ENCODE measurements at regions not wholly inside any gene's neighbourhood (a gene's known extent, or its start where the extent isn't known, plus 50 kb on each side); places are given as distances from the start of the nearest gene placed in this dataset.

DNA sequence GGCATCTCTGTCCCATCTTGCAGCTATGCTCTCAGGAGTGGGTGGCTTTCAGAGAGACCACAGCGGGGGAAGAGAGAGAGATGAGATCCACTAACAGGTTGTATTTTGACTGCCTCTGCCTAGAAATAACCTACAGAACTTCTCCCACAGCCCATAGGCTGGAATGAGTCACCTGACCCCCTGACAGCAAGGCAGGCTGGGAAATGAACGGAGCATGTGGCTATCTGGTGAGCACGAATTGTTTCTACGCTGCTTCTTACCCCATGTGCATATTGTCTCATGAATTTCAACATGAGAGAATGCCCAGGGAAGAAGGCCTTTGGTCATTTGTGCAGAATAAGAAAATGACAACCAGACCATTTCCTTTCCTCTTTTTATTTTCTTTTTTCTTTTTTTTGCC lies 151.3 kb downstream of the SNX10 start:
- Histone ChIP-seq H3K27ac (ENCODE audit: low read depth, low read length) (no peak overlapping the region), H2AK5ac (ENCODE audit: low read depth, low read length) (no peak overlapping the region), H3K23ac (ENCODE audit: insufficient read length) (no peak overlapping the region), H4K91ac (replicated peaks; ENCODE audit: insufficient read length, low read length) (no peak overlapping the region), H3K4me3 (ENCODE audit: extremely low read depth in 1 of 4, insufficient read depth in 2 of 4, low read depth in 3 of 4, low read length in 4 of 4) (no peak overlapping the region), H3K4me2 (ENCODE audit: insufficient read depth in 1 of 2, low read depth in 2 of 2, low read length in 2 of 2) (no peak overlapping the region), H3K14ac (ENCODE audit: insufficient read length) (no peak overlapping the region), H3K9ac (replicated peaks in 1 of 4; ENCODE audit: extremely low read depth in 1 of 4, low read depth in 3 of 4, low read length in 3 of 4) (no peak overlapping the region), H2BK5ac (ENCODE audit: low read depth, low read length) (no peak overlapping the region), H4K20me1 (replicated peaks in 1 of 2; ENCODE audit: control insufficient read depth in 1 of 2, insufficient read depth in 2 of 2, low read length in 2 of 2) (no peaks in the 10 kb centered on the region), H2AFZ (ENCODE audit: low read length) (no peak overlapping the region), H3K79me1 (ENCODE audit: low read depth, low read length) (no peaks in the 10 kb centered on the region), H3K4me1 (replicated peaks in 1 of 4; ENCODE audit: control insufficient read depth in 3 of 4, insufficient read depth in 4 of 4, low read length in 3 of 4) (peaks cover 5 to 10% (median 7%) of the 10 kb centered on the region in 4 experiments; a peak in 3 of 7 replicates), H4K8ac (ENCODE audit: extremely low read depth, insufficient read depth, low read length) (no peak overlapping the region), H3K23me2 (ENCODE audit: low read depth, low read length) (no peaks in the 10 kb centered on the region), H4K5ac (ENCODE audit: insufficient read length, low read depth, low read length) (no peak overlapping the region), H2BK12ac (ENCODE audit: low read depth, low read length) (no peak overlapping the region), H2BK20ac (ENCODE audit: low read length) (no peak overlapping the region), H3K56ac (replicated peaks; ENCODE audit: insufficient read length, low read depth, low read length) (no peak overlapping the region), H3K4ac (replicated peaks; ENCODE audit: insufficient read length, low read depth, low read length) (no peak overlapping the region), H3K9me3 (ENCODE audit: insufficient read depth in 2 of 2, low read depth in 1 of 2, low read length in 1 of 2) (no peaks in the 10 kb centered on the region), H2BK15ac (ENCODE audit: low read length) (no peak overlapping the region), H3K36me3 (ENCODE audit: control insufficient read depth in 2 of 4, insufficient read depth in 4 of 4, low read length in 3 of 4) (no peaks in the 10 kb centered on the region), H3K27me3 (replicated peaks in 1 of 4; ENCODE audit: control insufficient read depth in 3 of 4, extremely low read depth in 1 of 4, insufficient read depth in 3 of 4, low read length in 3 of 4) (no peaks in the 10 kb centered on the region), H2BK120ac (replicated peaks; ENCODE audit: low read depth, low read length) (no peak overlapping the region), H3K18ac (ENCODE audit: extremely low read depth, low read length) (no peak overlapping the region), H3K79me2 (ENCODE audit: control insufficient read depth in 1 of 2, insufficient read depth in 2 of 2, low read length in 2 of 2) (no peaks in the 10 kb centered on the region)
- FAIRE-seq (no peak), DNase-seq (ENCODE audit: low read depth in 1 of 2, low spot score in 2 of 2) (no peak)
- TF ChIP-seq JUN (IDR thresholded peaks at IDR 0.05; ENCODE audit: low read depth, low read length) (no peak), HDAC2 (IDR thresholded peaks at IDR 0.05; ENCODE audit: borderline replicate concordance in 1 of 2, low read depth in 2 of 2, low read length in 2 of 2) (no peak), GABPA (IDR thresholded peaks at IDR 0.05; ENCODE audit: borderline replicate concordance, insufficient read depth, low read length) (no peak), TEAD4 (IDR thresholded peaks at IDR 0.05; ENCODE audit: low read depth, low read length) (no peak), SP2 (IDR thresholded peaks at IDR 0.05; ENCODE audit: low read length) (no peak), SP1 (IDR thresholded peaks at IDR 0.05; ENCODE audit: low read depth, low read length) (no peak), SUZ12 (IDR thresholded peaks at IDR 0.05; ENCODE audit: low read length) (no peak), SIN3A (conservative IDR thresholded peaks at IDR 0.05 in 1 of 2, IDR thresholded peaks at IDR 0.05 in 1 of 2; ENCODE audit: low read depth in 1 of 2, low read length in 2 of 2) (no peak), BRCA1 (IDR thresholded peaks at IDR 0.05; ENCODE audit: low read depth, low read length) (no peak), FOSL1 (IDR thresholded peaks at IDR 0.05; ENCODE audit: insufficient read depth, low read depth, low read length) (no peak), EZH2 (IDR thresholded peaks at IDR 0.05; ENCODE audit: low read depth, low read length, severe bottlenecking) (no peak), CBX5 (IDR thresholded peaks at IDR 0.05; ENCODE audit: low read depth, low read length) (no peak)
- TF ChIP-seq, protein P1, sequence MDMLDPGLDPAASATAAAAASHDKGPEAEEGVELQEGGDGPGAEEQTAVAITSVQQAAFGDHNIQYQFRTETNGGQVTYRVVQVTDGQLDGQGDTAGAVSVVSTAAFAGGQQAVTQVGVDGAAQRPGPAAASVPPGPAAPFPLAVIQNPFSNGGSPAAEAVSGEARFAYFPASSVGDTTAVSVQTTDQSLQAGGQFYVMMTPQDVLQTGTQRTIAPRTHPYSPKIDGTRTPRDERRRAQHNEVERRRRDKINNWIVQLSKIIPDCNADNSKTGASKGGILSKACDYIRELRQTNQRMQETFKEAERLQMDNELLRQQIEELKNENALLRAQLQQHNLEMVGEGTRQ (IDR thresholded peaks at IDR 0.05; ENCODE audit: low read length): no peak
- WGBS, 2 experiments (ENCODE audit: extremely low coverage in 1 of 2, insufficient coverage in 1 of 2, insufficient read length in 1 of 2, insufficient replicate concordance in 2 of 2, low coverage in 1 of 2, low lambda C conversion rate in 2 of 2, missing lambda C conversion rate in 1 of 2): 98% methylated on average over 4 of the region's 4 CpGs; no CpG with 5 or more reads in 1 of the 2 experiments
- ChIA-PET POLR2A (ENCODE audit: partially characterized antibody) (no interaction called here), CTCF (ENCODE audit: partially characterized antibody) (interaction anchor here (0.8 kb wide), 1 partner anchor 225 kb away, joined by 3 read pairs; no protein-coding TSS in a partner anchor)
